Adrenal gland (tissue), 5 donors: ENCODE measurements at regions not wholly inside any gene's neighbourhood (a gene's known extent, or its start where the extent isn't known, plus 50 kb on each side); places are given as distances from the start of the nearest gene placed in this dataset.

Experiments used
- CTCF ChIP-seq, 6 experiments: fragments of 450-650 bp in 4 of 6; fragments of 200-600 bp in 2 of 6; sonication (generic) in 1 of 6; IDR thresholded peaks; 1 replicate in 5 of 6; 2 replicates in 1 of 6; pipeline versions ENCODE4 v1.5.1 to v1.8.0; 2016 to 2021; ENCODE audit warnings: antibody characterized with exemption in 6 of 6, mild to moderate bottlenecking in 2 of 6, moderate library complexity in 1 of 6
- POLR2A ChIP-seq, 2 donors: fragments of 450-650 bp; IDR thresholded peaks; one replicate each; pipeline ENCODE4 v1.6.1; 2017; ENCODE audit warnings: antibody characterized with exemption in 2 of 2, mild to moderate bottlenecking in 2 of 2, moderate library complexity in 1 of 2
- donor health status: DM: no; HTN: no; CAD: no.

- TF ChIP-seq CTCF (IDR thresholded peaks at IDR 0.05) (no peak), POLR2A (IDR thresholded peaks at IDR 0.05) (no peak)
These were observed 633.3 kb downstream of the MAFB start for GRCh38 chr20:40055711-40056110.
